PFSK-1 (cell line): ENCODE measurements at regions not wholly inside any gene's neighbourhood (a gene's known extent, or its start where the extent isn't known, plus 50 kb on each side); places are given as distances from the start of the nearest gene placed in this dataset.

ENCODE experiments used
- FOXP2 ChIP-seq: optimal IDR thresholded peaks from 2 replicates; pipeline ENCODE3; 2011; ENCODE audit warnings: borderline replicate concordance, control low read depth, inconsistent platforms; ENCODE audit not compliant: insufficient read depth; ENCODE audit errors: extremely low read length, extremely low read depth
- POLR2AphosphoS5 ChIP-seq: IDR thresholded peaks from 2 replicates; pipeline ENCODE4 v1.6.1; 2012; ENCODE audit warnings: low read depth, mild to moderate bottlenecking, control low read depth, low read length, moderate library complexity
- SIN3A ChIP-seq: IDR thresholded peaks from 2 replicates; pipeline ENCODE4 v1.6.1; 2012; ENCODE audit warnings: mild to moderate bottlenecking, low read length, moderate library complexity, borderline replicate concordance; ENCODE audit not compliant: insufficient read depth
- TAF1 ChIP-seq: IDR thresholded peaks from 2 replicates; pipeline ENCODE4 v1.6.1; 2012; ENCODE audit warnings: low read length, control low read depth, borderline replicate concordance; ENCODE audit not compliant: insufficient read depth
- TF ChIP-seq, protein P1 (sequence below), 2 experiments: IDR thresholded peaks; 2 replicates each; pipeline versions ENCODE4 v1.6.1 to v1.8.0; 2011 to 2012; ENCODE audit warnings: low read depth in 2 of 2, low read length in 2 of 2, control low read depth in 1 of 2, inconsistent platforms in 1 of 2, mild to moderate bottlenecking in 1 of 2, moderate library complexity in 1 of 2; ENCODE audit not compliant: insufficient read depth in 1 of 2

DNA sequence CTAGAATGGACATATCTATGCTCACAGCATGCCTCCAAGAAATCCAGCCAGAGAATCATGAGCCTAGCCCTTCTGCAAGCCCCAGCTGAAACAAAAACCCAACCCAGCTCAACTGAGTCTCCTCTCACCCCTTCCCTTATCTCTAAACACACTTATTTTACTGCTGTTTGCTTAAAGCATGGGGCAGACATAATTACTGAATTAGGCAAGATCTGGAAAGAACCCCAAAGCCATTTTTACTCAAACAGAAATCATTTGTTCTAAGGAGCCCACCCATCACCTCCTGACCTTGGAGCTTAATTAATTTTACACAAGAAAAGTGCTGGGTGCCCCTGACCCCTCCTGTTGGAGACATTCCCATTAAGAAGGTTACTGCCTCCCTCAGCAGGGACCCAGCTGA is 291.6 kb downstream of the MAFB start:
- TF ChIP-seq TAF1 (no peak), POLR2AphosphoS5 (no peak), FOXP2 (no peak), SIN3A (no peak)
- TF ChIP-seq, protein P1, sequence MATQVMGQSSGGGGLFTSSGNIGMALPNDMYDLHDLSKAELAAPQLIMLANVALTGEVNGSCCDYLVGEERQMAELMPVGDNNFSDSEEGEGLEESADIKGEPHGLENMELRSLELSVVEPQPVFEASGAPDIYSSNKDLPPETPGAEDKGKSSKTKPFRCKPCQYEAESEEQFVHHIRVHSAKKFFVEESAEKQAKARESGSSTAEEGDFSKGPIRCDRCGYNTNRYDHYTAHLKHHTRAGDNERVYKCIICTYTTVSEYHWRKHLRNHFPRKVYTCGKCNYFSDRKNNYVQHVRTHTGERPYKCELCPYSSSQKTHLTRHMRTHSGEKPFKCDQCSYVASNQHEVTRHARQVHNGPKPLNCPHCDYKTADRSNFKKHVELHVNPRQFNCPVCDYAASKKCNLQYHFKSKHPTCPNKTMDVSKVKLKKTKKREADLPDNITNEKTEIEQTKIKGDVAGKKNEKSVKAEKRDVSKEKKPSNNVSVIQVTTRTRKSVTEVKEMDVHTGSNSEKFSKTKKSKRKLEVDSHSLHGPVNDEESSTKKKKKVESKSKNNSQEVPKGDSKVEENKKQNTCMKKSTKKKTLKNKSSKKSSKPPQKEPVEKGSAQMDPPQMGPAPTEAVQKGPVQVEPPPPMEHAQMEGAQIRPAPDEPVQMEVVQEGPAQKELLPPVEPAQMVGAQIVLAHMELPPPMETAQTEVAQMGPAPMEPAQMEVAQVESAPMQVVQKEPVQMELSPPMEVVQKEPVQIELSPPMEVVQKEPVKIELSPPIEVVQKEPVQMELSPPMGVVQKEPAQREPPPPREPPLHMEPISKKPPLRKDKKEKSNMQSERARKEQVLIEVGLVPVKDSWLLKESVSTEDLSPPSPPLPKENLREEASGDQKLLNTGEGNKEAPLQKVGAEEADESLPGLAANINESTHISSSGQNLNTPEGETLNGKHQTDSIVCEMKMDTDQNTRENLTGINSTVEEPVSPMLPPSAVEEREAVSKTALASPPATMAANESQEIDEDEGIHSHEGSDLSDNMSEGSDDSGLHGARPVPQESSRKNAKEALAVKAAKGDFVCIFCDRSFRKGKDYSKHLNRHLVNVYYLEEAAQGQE (IDR thresholded peaks at IDR 0.05; ENCODE audit: insufficient read depth in 1 of 2, low read depth in 2 of 2, low read length in 2 of 2): no peak

GRCh38 chr20:40393197-40394079 is 295.6 kb downstream of the MAFB start:
- TF ChIP-seq POLR2AphosphoS5: no peak
- no peak for TF ChIP-seq FOXP2
- TF ChIP-seq, protein P1 (IDR thresholded peaks at IDR 0.05; ENCODE audit: insufficient read depth in 1 of 2, low read depth in 2 of 2, low read length in 2 of 2): no peak
- no peak for TF ChIP-seq TAF1
- TF ChIP-seq SIN3A: no peak

DNA sequence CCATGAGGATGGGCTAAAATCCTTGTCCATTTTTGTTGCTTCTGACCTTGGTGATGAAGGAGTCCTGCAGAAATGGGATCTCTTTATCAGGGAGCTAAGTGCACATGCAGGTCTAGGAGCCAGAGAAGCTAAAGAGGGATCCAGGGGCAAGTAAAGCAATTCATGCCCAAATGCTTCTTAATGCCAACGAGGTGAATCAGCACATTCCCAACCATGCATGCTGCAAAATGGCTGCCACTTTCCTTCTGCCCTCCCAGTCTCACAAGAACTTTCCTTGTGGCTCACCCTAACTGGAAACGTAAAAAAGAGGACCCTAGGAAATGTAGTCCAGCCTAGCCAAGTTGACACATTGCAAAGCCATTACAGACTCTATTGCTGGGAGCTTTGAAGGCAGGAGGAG is 298.4 kb downstream of the MAFB start:
- TF ChIP-seq TAF1 (no peak), POLR2AphosphoS5 (no peak), FOXP2 (no peak), SIN3A (no peak)
- TF ChIP-seq, protein P1 (IDR thresholded peaks at IDR 0.05; ENCODE audit: insufficient read depth in 1 of 2, low read depth in 2 of 2, low read length in 2 of 2): no peak

DNA sequence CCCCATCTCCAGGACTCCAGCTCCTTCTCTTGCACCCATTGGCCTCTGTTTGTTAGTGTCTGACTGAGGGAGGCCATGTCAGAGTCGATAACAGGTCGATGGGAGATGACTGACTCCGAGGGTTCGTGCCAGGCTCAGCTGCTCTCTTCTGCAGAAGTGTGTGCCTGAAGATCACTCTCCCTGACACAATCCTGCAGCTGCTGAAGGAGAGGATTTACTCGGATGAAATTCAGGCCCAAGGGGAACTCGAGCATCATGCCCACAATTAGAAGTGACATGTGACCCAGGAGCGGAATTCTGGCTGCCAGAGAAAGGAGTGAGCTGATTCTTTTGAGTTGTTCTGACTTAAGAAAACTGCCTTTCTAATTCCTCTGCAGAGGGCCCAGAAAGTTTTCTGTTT is 318.2 kb downstream of the MAFB start:
- TF ChIP-seq TAF1: no peak
- TF ChIP-seq, protein P1 (IDR thresholded peaks at IDR 0.05; ENCODE audit: insufficient read depth in 1 of 2, low read depth in 2 of 2, low read length in 2 of 2): no peak
- no peak for TF ChIP-seq SIN3A
